KMS-11 (cell line): ENCODE measurements at regions not wholly inside any gene's neighbourhood (a gene's known extent, or its start where the extent isn't known, plus 50 kb on each side); places are given as distances from the start of the nearest gene placed in this dataset.

Experiments
- H2AFZ ChIP-seq: fragments of 200-600 bp; sonication (generic); 2 replicates; pipeline ENCODE4 v1.6.1; 2016; ENCODE audit warnings: antibody characterized with exemption, mixed run types, low read depth
- H3K27ac ChIP-seq: fragments of 200-600 bp; sonication (generic); 2 replicates; pipeline ENCODE4 v1.6.1; 2016; ENCODE audit warnings: mild to moderate bottlenecking, mixed run types
- H3K27me3 ChIP-seq: fragments of 200-600 bp; sonication (generic); 2 replicates; pipeline ENCODE4 v1.6.1; 2017; ENCODE audit warnings: mild to moderate bottlenecking, low read depth, mixed run types, moderate library complexity; ENCODE audit not compliant: insufficient read depth
- H3K36me3 ChIP-seq: fragments of 200-600 bp; sonication (generic); 2 replicates; pipeline ENCODE4 v1.6.1; 2017; ENCODE audit warnings: mild to moderate bottlenecking, mixed run types; ENCODE audit not compliant: insufficient read depth
- H3K4me1 ChIP-seq: fragments of 200-600 bp; sonication (generic); 2 replicates; pipeline ENCODE4 v1.6.1; 2016; ENCODE audit warnings: mild to moderate bottlenecking, low read depth, mixed run types; ENCODE audit not compliant: poor library complexity, severe bottlenecking
- H3K4me2 ChIP-seq: fragments of 200-600 bp; sonication (generic); 2 replicates; pipeline ENCODE4 v1.7.0; 2016; ENCODE audit warnings: mild to moderate bottlenecking, mixed run types
- H3K4me3 ChIP-seq: fragments of 200-600 bp; sonication (generic); IDR thresholded peaks from 2 replicates; pipeline ENCODE4 v1.6.1; 2017; ENCODE audit warnings: low read depth, low read length, mixed read lengths; ENCODE audit not compliant: insufficient read depth
- H3K79me2 ChIP-seq: fragments of 200-600 bp; sonication (generic); 2 replicates; pipeline ENCODE4 v1.6.1; 2016; ENCODE audit warnings: low read depth, mixed run types; ENCODE audit not compliant: insufficient read depth
- H3K9ac ChIP-seq: fragments of 200-600 bp; sonication (generic); 2 replicates; pipeline ENCODE4 v1.6.1; 2016; ENCODE audit warnings: mild to moderate bottlenecking, mixed run types
- H4K20me1 ChIP-seq: fragments of 200-600 bp; sonication (generic); 2 replicates; pipeline ENCODE4 v1.6.1; 2016; ENCODE audit warnings: mild to moderate bottlenecking, mixed run types; ENCODE audit not compliant: insufficient read depth
- TF ChIP-seq, protein P1 (sequence below): fragments of 200-600 bp; sonication (generic); conservative IDR thresholded peaks from 2 replicates; pipeline ENCODE4 v1.6.1; 2017; ENCODE audit warnings: low read depth, mild to moderate bottlenecking, antibody characterized with exemption, low read length, moderate library complexity, mixed read lengths

DNA sequence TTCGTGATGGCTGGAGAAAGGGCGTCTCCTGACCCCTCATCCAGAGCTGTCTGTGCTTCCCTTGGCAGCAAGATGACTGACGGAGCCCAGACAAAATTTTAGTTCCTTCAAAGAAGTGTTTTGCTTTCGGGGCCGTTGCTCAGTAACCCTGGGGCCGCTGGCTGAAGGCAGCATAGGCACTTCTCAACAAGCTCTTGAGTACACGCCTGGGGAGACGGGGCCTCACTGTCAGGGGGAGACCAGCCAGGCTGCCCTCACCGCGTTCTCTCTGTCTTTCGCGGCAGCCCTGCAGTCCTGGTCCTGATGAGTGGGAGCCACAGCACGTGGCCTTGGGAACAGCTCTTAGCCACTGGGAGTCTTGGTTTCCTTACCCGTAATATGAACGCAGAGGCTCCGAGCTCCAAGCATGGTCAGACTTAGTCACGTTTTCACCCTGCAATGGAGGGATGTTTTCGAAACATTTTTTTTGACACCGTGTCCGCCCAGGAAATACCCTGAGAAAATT, 86.0 kb downstream of the IRF8 start:
- Histone ChIP-seq H3K9ac (no peak overlapping the region), H3K4me3 (no peak overlapping the region), H4K20me1 (no peaks in the 10 kb centered on the region), H3K4me2 (no peak overlapping the region), H3K36me3 (no peaks in the 10 kb centered on the region), H2AFZ (no peak overlapping the region), H3K27me3 (peaks cover 36% of the 10 kb centered on the region), H3K4me1 (no peaks in the 10 kb centered on the region), H3K27ac (no peak overlapping the region), H3K79me2 (no peaks in the 10 kb centered on the region)
- TF ChIP-seq, protein P1, sequence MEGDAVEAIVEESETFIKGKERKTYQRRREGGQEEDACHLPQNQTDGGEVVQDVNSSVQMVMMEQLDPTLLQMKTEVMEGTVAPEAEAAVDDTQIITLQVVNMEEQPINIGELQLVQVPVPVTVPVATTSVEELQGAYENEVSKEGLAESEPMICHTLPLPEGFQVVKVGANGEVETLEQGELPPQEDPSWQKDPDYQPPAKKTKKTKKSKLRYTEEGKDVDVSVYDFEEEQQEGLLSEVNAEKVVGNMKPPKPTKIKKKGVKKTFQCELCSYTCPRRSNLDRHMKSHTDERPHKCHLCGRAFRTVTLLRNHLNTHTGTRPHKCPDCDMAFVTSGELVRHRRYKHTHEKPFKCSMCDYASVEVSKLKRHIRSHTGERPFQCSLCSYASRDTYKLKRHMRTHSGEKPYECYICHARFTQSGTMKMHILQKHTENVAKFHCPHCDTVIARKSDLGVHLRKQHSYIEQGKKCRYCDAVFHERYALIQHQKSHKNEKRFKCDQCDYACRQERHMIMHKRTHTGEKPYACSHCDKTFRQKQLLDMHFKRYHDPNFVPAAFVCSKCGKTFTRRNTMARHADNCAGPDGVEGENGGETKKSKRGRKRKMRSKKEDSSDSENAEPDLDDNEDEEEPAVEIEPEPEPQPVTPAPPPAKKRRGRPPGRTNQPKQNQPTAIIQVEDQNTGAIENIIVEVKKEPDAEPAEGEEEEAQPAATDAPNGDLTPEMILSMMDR, result no peak

DNA sequence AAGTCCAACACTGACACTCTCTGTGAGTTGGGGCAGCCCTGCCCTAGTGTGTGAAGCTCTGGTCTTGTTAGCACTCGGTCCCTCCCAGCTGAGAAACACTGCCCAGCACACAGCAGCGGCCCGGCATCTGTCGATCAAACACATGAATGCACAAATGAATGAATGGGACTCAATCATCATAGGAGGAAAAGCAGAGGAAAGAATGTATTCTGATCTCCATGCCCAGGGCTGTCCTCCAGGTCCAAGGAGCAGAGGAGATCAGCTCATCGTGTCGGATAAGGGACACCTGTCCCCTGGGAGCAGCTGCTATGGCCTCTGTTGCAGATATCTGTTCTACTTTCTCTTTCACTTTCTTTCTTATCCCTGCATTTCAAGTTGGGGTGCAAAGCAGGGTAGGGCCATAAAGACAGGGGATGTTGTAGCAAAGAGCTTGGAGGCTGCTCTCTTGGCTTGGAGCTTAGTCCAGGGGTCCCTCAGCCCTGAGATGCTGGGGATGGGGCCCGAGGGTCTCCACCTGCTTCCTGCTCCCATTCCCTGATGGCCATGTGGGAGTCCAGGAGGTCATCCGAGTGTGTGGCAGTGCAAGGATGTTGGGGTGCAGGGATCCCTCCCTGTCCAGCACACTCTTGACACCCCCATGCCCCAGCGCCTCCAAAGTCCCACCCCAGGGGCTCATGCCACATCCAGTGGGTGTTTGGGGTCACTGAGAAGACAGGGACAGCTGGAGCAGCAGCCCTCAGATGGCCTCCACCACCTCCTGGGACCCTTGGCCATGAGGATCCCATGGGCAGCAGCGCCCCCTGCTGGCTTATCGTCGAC, 88.2 kb downstream of the IRF8 start:
- Histone ChIP-seq H3K27ac (no peak overlapping the region), H3K79me2 (no peaks in the 10 kb centered on the region), H2AFZ (peak overlapping the region; percentile 42; the same call in 1 of the 2 replicates), H3K4me3 (no peak overlapping the region), H3K4me1 (no peaks in the 10 kb centered on the region), H3K9ac (no peak overlapping the region), H3K27me3 (peaks cover 50% of the 10 kb centered on the region), H3K4me2 (peak overlapping the region; percentile 29; the same call in 1 of the 2 replicates), H4K20me1 (no peaks in the 10 kb centered on the region), H3K36me3 (no peaks in the 10 kb centered on the region)
- TF ChIP-seq, protein P1, result no peak; the same call in 1 of the 2 replicates

DNA sequence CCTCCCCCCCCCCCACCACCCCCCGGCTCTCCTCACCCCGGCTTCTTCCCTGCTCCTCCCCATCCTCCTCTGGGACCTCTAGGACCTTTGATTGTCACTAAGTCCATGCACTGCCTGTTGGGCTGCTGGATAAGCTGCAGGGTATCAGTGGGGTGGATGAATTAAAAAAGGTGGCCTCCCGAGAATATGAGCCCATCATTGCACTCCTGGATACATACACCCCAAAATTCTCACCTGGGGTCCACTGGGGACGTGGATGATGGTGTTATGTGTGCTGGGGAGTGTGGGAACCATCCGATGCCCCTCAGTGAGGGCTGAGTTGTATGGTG, 88.8 kb downstream of the IRF8 start:
- H3K27ac ChIP-seq, result no peak overlapping the region
- TF ChIP-seq, protein P1, result peak; percentile 35; the same call in 1 of the 2 replicates
- H3K4me1 ChIP-seq, result no peaks in the 10 kb centered on the region
- no peaks in the 10 kb centered on the region for H4K20me1 ChIP-seq
- no peak overlapping the region for H3K4me2 ChIP-seq
- H3K36me3 ChIP-seq, result no peaks in the 10 kb centered on the region
- peaks cover 55% of the 10 kb centered on the region for H3K27me3 ChIP-seq
- H3K79me2 ChIP-seq, result no peaks in the 10 kb centered on the region
- no peak overlapping the region for H3K9ac ChIP-seq
- H2AFZ ChIP-seq, result no peak overlapping the region
- no peak overlapping the region for H3K4me3 ChIP-seq

DNA sequence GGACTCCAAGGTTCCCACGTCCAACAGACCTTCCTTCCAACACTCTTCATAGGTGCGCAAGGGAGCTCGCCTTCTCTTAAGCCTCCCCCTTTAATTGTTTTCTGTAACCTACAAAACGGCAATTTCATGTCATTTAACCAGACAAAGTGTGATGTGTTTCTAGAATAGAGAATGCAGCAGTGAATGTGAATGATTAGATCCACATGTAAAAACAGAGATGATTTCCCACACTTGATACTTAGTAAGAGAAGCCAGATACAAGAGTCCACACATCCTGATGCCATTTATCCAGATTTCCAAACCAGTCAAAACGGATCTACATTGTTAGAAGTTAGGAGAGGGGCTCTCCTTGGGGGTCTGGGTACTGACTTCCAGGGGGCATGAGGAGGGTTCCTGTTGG, 89.3 kb downstream of the IRF8 start:
- no peak overlapping the region for H3K9ac ChIP-seq
- TF ChIP-seq, protein P1, result no peak
- H3K4me2 ChIP-seq, result 0 out of 2 replicates have a peak overlapping the region, but pooled peaks have one; percentile 17
- no peaks in the 10 kb centered on the region for H3K79me2 ChIP-seq
- no peak overlapping the region for H3K27ac ChIP-seq
- no peaks in the 10 kb centered on the region for H4K20me1 ChIP-seq
- no peak overlapping the region for H2AFZ ChIP-seq
- H3K4me1 ChIP-seq, result no peaks in the 10 kb centered on the region
- peaks cover 58% of the 10 kb centered on the region for H3K27me3 ChIP-seq
- no peaks in the 10 kb centered on the region for H3K36me3 ChIP-seq
- no peak overlapping the region for H3K4me3 ChIP-seq
